ENCODE measurements at regions not wholly inside any gene's neighbourhood (a gene's known extent, or its start where the extent isn't known, plus 50 kb on each side); places are given as distances from the start of the nearest gene placed in this dataset.

DNA sequence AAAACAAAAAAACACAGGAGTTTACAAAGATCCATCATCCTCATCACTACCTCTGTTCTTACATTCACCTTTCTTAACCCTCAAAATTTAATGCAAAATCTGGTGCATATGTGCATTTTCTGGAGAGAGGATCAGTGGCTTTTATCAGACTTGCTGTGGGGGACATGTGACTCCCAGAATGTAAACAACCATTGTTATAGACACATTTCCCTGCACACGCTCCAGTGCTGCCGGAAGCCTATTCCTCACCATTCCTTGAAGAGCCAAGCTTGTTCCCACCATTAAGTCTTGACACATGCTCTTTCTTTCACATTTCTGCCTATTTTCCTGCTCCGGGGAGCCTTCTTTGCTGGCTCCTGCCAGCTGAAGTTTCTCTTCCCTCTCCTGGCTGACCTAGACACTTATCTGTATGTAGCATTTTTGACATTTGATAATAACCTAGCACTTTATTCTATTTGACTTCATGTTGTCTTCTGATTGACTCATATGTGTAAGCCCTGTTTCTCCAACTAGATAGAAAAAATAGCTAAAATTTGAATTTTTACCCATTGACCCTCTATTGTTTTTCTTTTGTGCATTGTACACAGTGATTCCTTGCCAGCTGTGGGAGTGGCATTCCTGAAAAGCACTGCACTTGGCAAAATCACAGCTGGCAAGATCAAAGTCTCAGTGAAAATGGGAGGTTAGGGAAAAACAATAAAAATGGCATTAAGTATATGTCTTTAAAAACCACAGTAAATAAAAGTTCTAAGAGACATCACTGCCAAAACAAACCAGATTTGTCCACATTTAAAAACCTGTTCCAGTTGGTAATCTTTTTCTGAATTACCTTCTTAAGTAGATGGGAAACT is 76.8 kb upstream of the CIBAR2 start:
- DNase-seq = no peak

- DNase-seq = no peak
Observed at GRCh38 chr16:85190572-85190971, 78.3 kb upstream of the CIBAR2 start.

DNA sequence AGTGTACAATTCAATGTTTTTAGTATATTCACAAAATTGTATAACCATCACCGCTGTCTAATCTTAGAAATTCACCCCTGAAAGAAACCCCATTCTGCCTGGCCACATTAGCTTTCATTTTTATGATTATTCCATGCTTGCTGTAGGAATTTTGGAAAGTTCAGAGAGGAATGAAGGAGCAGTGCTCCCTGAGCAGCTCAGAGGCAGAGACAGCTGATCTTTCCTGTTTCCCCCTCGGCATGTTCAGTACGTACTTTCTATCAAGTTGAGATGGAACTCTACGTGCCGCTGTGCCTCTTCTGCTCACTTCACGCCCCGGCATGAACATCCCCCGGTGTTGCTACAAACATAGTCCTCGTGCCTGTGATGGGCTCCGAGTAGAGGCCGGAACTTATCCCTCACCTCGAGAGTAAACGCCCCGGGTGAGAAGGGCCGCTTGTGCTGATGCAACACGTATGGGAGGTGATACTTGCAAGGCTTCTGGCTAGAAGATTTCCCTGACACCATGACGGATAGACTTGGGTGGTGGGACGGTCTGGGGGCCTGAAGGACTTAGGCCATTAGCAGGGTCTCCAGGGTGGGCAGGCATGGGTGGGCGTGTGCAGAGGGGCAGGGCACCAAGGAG is 79.2 kb upstream of the CIBAR2 start:
- DNase-seq = no peak

DNA sequence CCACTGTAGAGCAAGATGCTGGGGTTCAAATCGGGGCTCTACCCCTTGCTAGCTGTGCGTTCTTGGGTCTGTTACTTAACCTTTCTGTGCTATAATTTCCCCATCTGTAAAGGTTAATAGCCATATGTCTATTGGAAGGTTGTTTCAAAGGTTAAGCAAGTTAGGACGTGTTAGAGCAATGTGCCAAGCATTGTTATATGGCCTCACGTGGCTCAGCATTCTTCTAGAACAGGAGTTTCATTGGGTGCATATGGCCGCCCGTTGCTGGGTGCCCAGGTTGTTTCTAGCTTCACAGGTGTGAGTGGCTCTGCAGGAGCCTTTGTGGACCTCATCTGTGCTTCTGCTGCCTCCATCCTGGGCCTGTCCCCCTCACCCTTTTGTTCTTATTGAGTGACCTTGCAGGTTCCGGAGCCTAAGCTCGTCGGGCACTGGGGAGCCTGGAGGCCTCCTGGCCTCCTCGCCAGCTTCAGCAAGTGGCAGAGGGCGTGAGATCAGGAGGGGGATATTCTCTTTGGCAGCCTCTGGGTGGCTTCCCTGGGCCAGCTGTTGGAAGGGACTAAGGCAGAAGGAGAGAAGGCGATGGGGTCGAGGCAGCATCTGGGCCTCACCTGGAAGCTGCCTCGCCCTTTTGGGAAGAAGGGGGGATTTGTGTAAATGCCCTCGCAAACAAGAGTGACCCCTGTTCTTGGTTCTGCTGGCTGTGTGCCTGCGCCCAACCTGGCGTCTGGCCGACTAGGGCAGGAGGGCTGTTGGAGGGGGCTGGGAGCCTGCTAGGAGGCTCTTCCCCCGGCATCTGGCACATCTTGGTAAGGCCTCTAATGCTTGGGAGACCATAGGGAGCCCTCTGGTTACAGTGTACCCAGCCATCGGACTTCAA is 80.2 kb upstream of the CIBAR2 start:
- no peak for DNase-seq

- DNase-seq = no peak
Observed at GRCh38 chr16:85193115-85193493, 80.8 kb upstream of the CIBAR2 start.

GRCh38 chr16:85193876-85194275 is 81.6 kb upstream of the CIBAR2 start:
- DNase-seq = no peak

- no peak for DNase-seq
Observed at GRCh38 chr16:85194307-85195270, 82.3 kb upstream of the CIBAR2 start.

GRCh38 chr16:85195271-85195647 is 83.0 kb upstream of the CIBAR2 start:
- no peak for DNase-seq

DNA sequence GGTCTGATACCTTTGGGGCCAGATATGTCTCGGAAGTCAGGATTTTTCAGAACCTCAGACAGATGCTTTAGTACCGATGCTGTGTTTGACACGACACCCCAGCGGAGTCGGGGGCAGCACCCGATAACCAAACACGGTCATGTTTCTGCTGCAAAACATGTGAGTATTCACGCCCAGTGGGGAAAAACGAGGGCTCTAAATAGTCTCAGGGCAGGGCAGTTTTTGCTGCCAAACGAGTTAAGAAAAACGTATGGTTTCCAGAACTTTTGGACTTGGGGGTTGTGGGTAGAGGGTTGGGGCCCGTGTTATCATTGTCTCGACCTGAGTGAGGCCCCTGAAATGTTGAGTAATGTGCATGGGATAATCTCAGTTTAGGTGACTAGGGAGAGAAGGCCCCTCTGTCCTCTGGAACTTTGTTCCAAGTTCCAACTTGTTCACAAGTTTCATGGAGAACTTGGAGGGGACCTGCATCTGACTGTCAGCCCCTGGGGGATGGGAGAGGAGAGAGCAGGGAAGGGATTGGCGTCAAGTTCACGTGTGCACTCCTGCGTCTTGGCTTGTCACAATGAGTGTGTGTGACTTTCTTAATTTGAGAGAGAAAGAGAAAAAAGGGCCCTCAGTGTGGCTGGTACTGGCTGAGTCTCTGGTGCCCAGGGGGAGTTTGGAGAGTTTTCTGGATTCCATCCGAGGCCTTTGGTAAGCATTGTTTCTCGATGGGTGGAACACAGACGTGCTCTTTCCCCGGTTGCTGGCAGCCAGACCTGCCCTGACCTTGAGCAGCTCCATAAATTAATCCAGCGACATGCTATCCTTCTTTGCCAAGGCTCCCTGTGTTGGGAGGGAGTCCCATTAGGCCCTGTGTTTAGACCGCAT is 83.9 kb upstream of the CIBAR2 start:
- DNase-seq = no peak

- no peak for DNase-seq
Observed at GRCh38 chr16:85196976-85197375, 84.7 kb upstream of the CIBAR2 start.

DNA sequence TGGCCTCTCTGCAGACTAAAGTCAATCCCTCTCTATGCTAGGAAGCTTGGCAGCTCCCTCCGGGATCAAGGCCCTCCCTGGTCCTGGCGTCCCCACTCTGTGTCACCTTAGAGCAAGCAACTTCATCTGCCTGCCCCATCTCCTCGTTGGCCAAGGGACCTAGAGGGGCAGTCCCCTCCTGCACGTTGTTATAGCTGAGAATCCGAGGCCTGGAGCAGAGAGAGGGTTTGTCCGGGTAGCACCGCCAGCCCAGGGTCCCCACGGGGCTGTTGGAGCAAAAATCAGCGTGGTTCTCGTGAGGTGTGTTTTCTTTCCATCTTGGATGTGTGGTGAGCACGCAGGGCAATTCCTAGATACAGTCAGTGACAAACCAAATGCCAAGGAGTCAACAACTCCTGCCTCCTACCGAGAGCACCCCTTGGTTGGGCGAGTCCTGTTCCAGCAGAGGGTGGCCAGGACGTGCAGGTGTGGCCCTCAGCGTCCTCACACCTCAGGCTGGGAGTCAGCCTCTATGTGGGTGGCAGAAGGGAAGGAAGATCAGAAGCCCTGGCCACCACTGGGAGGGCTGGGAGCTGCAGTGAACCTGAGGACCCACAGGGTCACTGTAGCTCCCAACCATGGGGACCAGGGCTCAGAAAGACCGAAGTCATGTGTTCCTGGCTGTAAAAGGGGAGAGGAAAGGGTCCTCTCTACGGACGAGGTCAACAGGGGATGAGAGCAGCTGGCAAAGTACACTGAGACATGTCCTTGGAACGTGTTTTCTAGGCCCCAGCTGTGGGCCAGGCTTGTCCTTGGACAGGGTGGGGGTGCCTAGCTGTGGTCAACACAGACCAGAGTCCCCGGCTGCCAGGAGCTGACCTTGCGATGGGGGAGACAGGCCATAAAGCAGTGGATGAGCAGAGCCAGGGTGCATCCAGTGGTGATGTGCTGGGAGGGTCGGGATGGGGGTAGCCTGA is 85.6 kb upstream of the CIBAR2 start:
- DNase-seq = no peak

GRCh38 chr16:85199069-85199725 is 86.9 kb upstream of the CIBAR2 start:
- no peak for DNase-seq

- DNase-seq = no peak
Observed at GRCh38 chr16:85199880-85200279, 87.6 kb upstream of the CIBAR2 start.

DNA sequence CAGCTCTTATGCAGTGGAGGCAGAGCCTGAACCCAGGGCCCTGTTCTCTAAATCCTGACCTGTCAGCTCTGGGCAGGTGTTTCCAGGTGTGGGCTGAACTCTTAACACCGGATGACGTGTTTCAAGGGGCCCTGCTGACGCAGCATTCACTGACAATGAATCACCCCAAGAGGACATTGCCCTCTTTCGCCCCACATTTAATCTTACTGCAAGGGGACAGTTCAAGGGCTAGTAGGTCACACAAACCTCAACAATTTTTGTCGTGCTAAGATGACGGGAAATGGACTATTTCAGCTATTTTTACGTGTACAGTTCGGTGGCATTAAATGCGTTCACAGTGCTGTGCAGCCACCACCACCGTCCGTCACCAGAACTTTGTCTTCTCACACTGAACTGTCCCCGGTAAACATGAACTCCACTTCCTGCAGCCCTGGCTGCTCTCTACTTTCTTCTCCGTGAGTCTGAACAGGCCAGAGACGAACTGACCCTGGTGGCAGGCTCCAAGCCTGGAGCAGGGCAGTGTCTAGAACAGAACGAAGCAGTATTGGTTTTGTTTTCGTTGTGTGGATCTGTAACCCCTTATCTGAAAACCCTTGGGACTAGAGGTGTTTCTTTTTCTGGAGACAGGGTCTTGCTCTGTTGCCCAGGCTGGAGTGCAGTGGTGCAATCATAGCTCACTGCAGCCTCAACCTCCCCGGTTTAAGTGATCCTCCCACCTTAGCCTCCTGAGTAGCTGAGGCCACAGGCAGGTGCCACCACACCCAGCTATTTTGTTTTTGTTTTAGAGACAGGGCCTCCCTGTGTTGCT is 88.4 kb upstream of the CIBAR2 start:
- no peak for DNase-seq

DNA sequence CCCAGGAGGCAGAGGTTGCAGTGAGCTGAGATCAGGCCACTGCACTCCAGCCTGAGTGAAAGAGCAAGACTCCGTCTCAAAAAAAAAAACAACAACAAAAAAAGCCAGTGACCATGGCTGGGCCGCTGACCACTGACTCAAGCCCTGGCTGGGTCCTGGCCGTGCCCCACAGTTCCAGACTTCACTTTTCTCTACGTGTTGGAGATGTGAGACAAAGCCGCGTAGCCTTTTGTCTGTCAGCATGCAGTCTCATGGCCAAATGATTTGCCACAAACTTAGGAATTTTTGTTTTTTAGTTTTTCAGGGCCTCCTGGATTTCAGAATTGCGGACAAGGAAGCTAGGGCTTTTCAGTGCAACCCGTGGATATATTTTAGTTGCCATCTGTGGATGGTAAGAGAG is 89.3 kb upstream of the CIBAR2 start:
- DNase-seq = no peak

DNA sequence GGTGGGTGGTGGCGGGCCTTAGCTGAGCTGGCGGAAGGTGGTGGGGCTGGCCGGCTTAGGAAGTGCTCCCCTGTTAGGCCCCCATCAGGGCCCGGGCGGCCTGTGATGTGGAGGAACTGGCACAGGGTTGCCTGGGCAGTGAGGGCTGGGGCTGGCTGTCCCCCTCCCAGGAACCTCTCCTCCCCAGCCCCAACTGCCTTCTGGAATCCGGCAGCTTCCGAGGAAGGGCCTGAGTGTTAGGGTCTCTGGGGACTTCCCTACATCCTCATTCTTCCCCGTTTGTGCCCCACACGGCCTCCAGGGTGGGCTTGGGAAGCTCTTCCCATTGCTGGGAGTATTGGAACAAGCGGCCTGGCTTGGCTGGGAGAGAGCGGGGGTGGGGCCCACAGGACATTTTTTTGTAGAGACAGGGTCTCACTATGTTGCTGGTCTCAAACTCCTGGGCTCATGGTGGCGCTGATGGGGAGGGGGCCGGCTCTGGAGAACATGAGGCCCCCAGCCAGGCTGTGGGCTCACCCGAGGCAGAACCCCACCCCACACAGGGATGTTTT is 89.9 kb upstream of the CIBAR2 start:
- DNase-seq = no peak

DNA sequence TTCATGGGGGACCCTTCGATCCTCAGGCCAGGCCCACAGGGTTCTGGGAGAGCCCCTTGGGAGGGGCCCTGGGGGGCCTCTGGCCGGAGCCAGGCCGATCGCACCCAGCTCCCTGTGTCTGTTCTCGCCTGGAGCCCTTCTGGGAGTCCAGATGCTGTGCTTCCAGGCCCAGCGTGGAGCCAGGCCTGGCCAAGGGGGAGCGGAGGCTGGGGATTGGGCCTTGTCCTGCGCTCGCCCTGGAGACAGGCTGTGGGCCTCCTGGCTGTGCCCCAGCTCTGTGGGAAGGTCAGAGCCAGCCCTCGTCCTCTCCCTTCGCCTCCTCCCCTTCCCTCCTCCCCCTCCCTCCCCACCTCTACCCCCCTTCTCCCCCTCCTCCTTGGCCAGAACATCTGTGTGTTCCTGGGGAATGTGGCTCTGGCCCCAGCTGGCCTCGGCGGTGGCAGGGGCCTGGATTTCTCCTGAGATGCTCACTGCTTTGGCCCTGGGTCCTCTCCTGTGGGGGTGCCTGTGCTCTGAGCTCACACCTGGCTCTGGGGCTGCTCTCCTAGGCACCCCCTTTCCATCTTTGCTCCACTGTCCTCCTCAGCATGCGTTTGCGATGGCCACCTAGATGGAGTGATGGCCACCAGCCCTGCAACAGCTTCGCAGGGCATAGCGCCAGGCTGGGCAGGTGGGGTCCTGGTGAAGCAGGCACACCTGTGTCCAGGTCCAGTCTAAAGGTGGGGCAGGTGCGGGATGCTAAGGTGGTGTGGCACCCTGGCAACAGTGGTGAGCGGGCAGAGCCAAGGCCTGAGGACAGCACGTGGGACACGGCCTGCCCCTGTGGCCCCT is 90.6 kb upstream of the CIBAR2 start:
- no peak for DNase-seq

GRCh38 chr16:85203462-85203813 is 91.2 kb upstream of the CIBAR2 start:
- DNase-seq = no peak
